GM18868 (cell line): ENCODE measurements at regions not wholly inside any gene's neighbourhood (a gene's known extent, or its start where the extent isn't known, plus 50 kb on each side); places are given as distances from the start of the nearest gene placed in this dataset.
A peak's percentile ranks its signal among the peaks of the same experiment; 100 is the strongest.
"Not testable (repeated sequence)": the region's sequence is repeated elsewhere in the genome, so short reads cannot be mapped to it uniquely, and the experiment has no call there.

ENCODE experiments used
- ATAC-seq: cut with Tn5 transposase; IDR thresholded peaks from one replicate; pipeline ENCODE4 v1.9.1; 2021; ENCODE audit warnings: mild to moderate bottlenecking, moderate library complexity; ENCODE audit not compliant: unreplicated experiment

GRCh38 chr12:20105943-20106342, 262.4 kb upstream of the PDE3A start:
- ATAC-seq, result no peak

GRCh38 chr12:20109676-20110075, 258.7 kb upstream of the PDE3A start:
- no peak for ATAC-seq

GRCh38 chr12:20115371-20115770, 253.0 kb upstream of the PDE3A start:
- ATAC-seq, result not testable (repeated sequence)

- ATAC-seq, result no peak
Observed at GRCh38 chr12:20119596-20120402, 248.5 kb upstream of the PDE3A start.

- ATAC-seq, result no peak
Observed at GRCh38 chr12:20120403-20120725, 248.0 kb upstream of the PDE3A start.

- ATAC-seq, result no peak
Observed at GRCh38 chr12:20122274-20122673, 246.1 kb upstream of the PDE3A start.

GRCh38 chr12:20123465-20123864, 244.9 kb upstream of the PDE3A start:
- ATAC-seq, result no peak

- ATAC-seq, result no peak
Observed at GRCh38 chr12:20125276-20125798, 243.0 kb upstream of the PDE3A start.

- no peak for ATAC-seq
Observed at GRCh38 chr12:20126601-20127000, 241.7 kb upstream of the PDE3A start.

- ATAC-seq, result no peak
Observed at GRCh38 chr12:20127413-20127812, 240.9 kb upstream of the PDE3A start.

GRCh38 chr12:20128928-20129327, 239.4 kb upstream of the PDE3A start:
- no peak for ATAC-seq

- ATAC-seq, result no peak
Observed at GRCh38 chr12:20132818-20133217, 235.5 kb upstream of the PDE3A start.

- ATAC-seq, result no peak
Observed at GRCh38 chr12:20134652-20135051, 233.7 kb upstream of the PDE3A start.

- ATAC-seq, result peak; percentile 60
Observed at GRCh38 chr12:20140751-20141150, 227.6 kb upstream of the PDE3A start.

- ATAC-seq, result no peak
Observed at GRCh38 chr12:20142316-20142715, 226.0 kb upstream of the PDE3A start.

- ATAC-seq, result no peak
Observed at GRCh38 chr12:20142956-20143355, 225.4 kb upstream of the PDE3A start.

GRCh38 chr12:20144341-20144740, 224.0 kb upstream of the PDE3A start:
- ATAC-seq, result peak; percentile 85

GRCh38 chr12:20148241-20148640, 220.1 kb upstream of the PDE3A start:
- ATAC-seq, result no peak

- ATAC-seq, result no peak
Observed at GRCh38 chr12:20150835-20151422, 217.4 kb upstream of the PDE3A start.

- peak; percentile 60 for ATAC-seq
Observed at GRCh38 chr12:20154052-20154451, 214.3 kb upstream of the PDE3A start.

GRCh38 chr12:20155374-20155773, 213.0 kb upstream of the PDE3A start:
- ATAC-seq, result no peak

GRCh38 chr12:20160899-20161298, 207.4 kb upstream of the PDE3A start:
- not testable (repeated sequence) for ATAC-seq
